ENCODE measurements at regions not wholly inside any gene's neighbourhood (a gene's known extent, or its start where the extent isn't known, plus 50 kb on each side); places are given as distances from the start of the nearest gene placed in this dataset.

DNA sequence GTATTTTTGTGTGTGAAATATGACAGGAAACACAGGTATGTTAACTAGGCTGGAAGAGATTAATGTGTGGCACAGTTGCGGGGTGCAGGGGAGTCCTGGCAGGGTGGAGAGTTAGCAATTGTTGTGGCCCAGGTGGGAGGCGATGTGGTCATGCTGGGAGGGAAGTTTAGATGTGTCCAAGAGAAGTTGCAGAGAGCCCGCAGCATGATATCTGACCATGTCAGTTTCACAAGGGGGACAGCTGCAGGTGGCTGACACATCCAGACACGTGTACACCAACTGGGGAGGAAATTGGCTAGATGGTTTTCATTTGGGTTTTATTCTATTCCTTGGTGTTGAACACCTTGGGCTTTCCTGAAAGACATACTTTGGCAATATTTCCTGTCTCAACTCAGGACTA lies 172.8 kb upstream of the RGMA start:
- no peak overlapping the region for H3K4me3 ChIP-seq

More for the DNA sequence above, 172.8 kb upstream of the RGMA start:
- H3K4me1 ChIP-seq (ENCODE audit: control insufficient read depth, insufficient read depth, low read length), result no peaks in the 10 kb centered on the region
- no peak overlapping the region for H3K27ac ChIP-seq (ENCODE audit: control insufficient read depth, insufficient read depth)
- H3K4me2 ChIP-seq (ENCODE audit: control insufficient read depth, insufficient read depth), result no peak overlapping the region
- FAIRE-seq (no peak), ATAC-seq (no peak), DNase-seq (ENCODE audit: low read depth, low spot score) (no peak)
- SMC1A ChIA-PET (ENCODE audit: uncharacterized antibody, unreplicated experiment), result no interaction called here
- no peak overlapping the region for H3K9ac ChIP-seq (ENCODE audit: control insufficient read depth, insufficient read depth, low read length)
- H2AFZ ChIP-seq (ENCODE audit: control insufficient read depth, low read depth, low read length), result no peak overlapping the region
- no peaks in the 10 kb centered on the region for H4K20me1 ChIP-seq (ENCODE audit: control insufficient read depth, insufficient read depth)
- 45% methylated on average over 4 of the region's 4 CpGs for WGBS (ENCODE audit: insufficient coverage, insufficient replicate concordance, low lambda C conversion rate, missing lambda C conversion rate)
- POLR2A ChIA-PET, result no interaction called here
- in situ Hi-C loops (cut with MboI), result no loop called here
- intact Hi-C loops (cut with micrococcal nuclease; ENCODE audit: unreplicated experiment), result no loop called here
- CTCF ChIA-PET, result no interaction called here
- RAD21 ChIA-PET (ENCODE audit: unreplicated experiment), result no interaction called here
- H3K36me3 ChIP-seq (ENCODE audit: control insufficient read depth in 2 of 2, insufficient read depth in 2 of 2, low read length in 1 of 2), result no peaks in the 10 kb centered on the region
- no TSS peak for BruUV-seq (replicated peaks)
- no peak for TF ChIP-seq SUZ12 (IDR thresholded peaks at IDR 0.05; ENCODE audit: unreplicated experiment)
- TF ChIP-seq LARP7 (IDR thresholded peaks at IDR 0.05), result no peak
- no peak for TF ChIP-seq KAT2A (conservative IDR thresholded peaks at IDR 0.05; ENCODE audit: control insufficient read depth, low read depth, low read length)
- no peak for TF ChIP-seq POLR2AphosphoS5 (IDR thresholded peaks at IDR 0.05; ENCODE audit: low read length)
- no peak for TF ChIP-seq CREB1 (IDR thresholded peaks at IDR 0.05; ENCODE audit: low read depth)
- TF ChIP-seq, protein P1, sequence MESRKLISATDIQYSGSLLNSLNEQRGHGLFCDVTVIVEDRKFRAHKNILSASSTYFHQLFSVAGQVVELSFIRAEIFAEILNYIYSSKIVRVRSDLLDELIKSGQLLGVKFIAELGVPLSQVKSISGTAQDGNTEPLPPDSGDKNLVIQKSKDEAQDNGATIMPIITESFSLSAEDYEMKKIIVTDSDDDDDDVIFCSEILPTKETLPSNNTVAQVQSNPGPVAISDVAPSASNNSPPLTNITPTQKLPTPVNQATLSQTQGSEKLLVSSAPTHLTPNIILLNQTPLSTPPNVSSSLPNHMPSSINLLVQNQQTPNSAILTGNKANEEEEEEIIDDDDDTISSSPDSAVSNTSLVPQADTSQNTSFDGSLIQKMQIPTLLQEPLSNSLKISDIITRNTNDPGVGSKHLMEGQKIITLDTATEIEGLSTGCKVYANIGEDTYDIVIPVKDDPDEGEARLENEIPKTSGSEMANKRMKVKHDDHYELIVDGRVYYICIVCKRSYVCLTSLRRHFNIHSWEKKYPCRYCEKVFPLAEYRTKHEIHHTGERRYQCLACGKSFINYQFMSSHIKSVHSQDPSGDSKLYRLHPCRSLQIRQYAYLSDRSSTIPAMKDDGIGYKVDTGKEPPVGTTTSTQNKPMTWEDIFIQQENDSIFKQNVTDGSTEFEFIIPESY (IDR thresholded peaks at IDR 0.05), result no peak
- TF ChIP-seq STAT1 (conservative IDR thresholded peaks at IDR 0.05), result no peak
- TF ChIP-seq, protein P2, sequence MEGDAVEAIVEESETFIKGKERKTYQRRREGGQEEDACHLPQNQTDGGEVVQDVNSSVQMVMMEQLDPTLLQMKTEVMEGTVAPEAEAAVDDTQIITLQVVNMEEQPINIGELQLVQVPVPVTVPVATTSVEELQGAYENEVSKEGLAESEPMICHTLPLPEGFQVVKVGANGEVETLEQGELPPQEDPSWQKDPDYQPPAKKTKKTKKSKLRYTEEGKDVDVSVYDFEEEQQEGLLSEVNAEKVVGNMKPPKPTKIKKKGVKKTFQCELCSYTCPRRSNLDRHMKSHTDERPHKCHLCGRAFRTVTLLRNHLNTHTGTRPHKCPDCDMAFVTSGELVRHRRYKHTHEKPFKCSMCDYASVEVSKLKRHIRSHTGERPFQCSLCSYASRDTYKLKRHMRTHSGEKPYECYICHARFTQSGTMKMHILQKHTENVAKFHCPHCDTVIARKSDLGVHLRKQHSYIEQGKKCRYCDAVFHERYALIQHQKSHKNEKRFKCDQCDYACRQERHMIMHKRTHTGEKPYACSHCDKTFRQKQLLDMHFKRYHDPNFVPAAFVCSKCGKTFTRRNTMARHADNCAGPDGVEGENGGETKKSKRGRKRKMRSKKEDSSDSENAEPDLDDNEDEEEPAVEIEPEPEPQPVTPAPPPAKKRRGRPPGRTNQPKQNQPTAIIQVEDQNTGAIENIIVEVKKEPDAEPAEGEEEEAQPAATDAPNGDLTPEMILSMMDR (IDR thresholded peaks at IDR 0.05 in 2 of 3, conservative IDR thresholded peaks at IDR 0.05 in 1 of 3; ENCODE audit: control insufficient read depth in 2 of 3, extremely low read depth in 1 of 3, insufficient read depth in 1 of 3, low read depth in 3 of 3, low read length in 3 of 3), result no peak
- TF ChIP-seq FOXK2 (IDR thresholded peaks at IDR 0.05), result no peak
- no peaks in the 10 kb centered on the region for H3K9me3 ChIP-seq (replicated peaks; ENCODE audit: control insufficient read depth, insufficient read depth, low read length)
- H3K79me2 ChIP-seq (ENCODE audit: control insufficient read depth, insufficient read depth, low read length), result no peaks in the 10 kb centered on the region
- H3K27me3 ChIP-seq (replicated peaks in 1 of 2; ENCODE audit: control insufficient read depth in 2 of 2, insufficient read depth in 2 of 2, low read length in 1 of 2), result no peaks in the 10 kb centered on the region; a peak in 1 of 4 replicates

Measured in GM12878 (cell line).